Heart left ventricle (tissue), 13 donors: ENCODE measurements at regions not wholly inside any gene's neighbourhood (a gene's known extent, or its start where the extent isn't known, plus 50 kb on each side); places are given as distances from the start of the nearest gene placed in this dataset.

Experiments used
- CTCF ChIP-seq, 12 donors: fragments of 200-600 bp; sonication (generic) in 4 of 12; IDR thresholded peaks; one replicate each; pipeline versions ENCODE4 v1.5.0 to v1.8.0; 2018 to 2022; ENCODE audit warnings: antibody characterized with exemption in 12 of 12, mild to moderate bottlenecking in 5 of 12
- POLR2A ChIP-seq, 2 donors: fragments of 450-650 bp; IDR thresholded peaks; one replicate each; pipeline ENCODE4 v1.6.1; 2017; ENCODE audit warnings: antibody characterized with exemption in 2 of 2, mild to moderate bottlenecking in 2 of 2, moderate library complexity in 2 of 2
- donor health status: ischemic (EF 13 %, LVEDD 7.1; RV severe dilation, severe dysfunction).
- donor health status: DM: no; HTN: yes; CAD: no.
- donor health status: DM: no; HTN: no; CAD: no.
- donor health status: ischemic (EF 25% LVEDD 6.9; RV normal size, moderate dysfunction).
- donor health status: ischemic (EF 25% LVEDD 5.7; RV mildly dilated, moderate dysfunction).
- donor health status: ischemic (EF 35%, LVEDD 5.7; RV mildly dilated, moderate dysfunction).
- donor health status: nonischemic (EF 11% LVEDD 7.7; RV severe dilation, severe dysfunction).
- donor health status: DM: yes; HTN: yes; CAD: no.
- donor health status: PGD.
- donor health status: ischemic (EF 29% LVEDD 5.4; RV normal size, mild dysfunction).
- donor health status: nonischemic (EF 23%, LVEDD 6.1; RV moderate dilation, normal function).

GRCh38 chr1:10850026-10850425 is 53.6 kb upstream of the CASZ1 start:
- TF ChIP-seq CTCF (IDR thresholded peaks at IDR 0.05) (no peak), POLR2A (IDR thresholded peaks at IDR 0.05) (no peak)
